ENCODE measurements at regions not wholly inside any gene's neighbourhood (a gene's known extent, or its start where the extent isn't known, plus 50 kb on each side); places are given as distances from the start of the nearest gene placed in this dataset.

DNA sequence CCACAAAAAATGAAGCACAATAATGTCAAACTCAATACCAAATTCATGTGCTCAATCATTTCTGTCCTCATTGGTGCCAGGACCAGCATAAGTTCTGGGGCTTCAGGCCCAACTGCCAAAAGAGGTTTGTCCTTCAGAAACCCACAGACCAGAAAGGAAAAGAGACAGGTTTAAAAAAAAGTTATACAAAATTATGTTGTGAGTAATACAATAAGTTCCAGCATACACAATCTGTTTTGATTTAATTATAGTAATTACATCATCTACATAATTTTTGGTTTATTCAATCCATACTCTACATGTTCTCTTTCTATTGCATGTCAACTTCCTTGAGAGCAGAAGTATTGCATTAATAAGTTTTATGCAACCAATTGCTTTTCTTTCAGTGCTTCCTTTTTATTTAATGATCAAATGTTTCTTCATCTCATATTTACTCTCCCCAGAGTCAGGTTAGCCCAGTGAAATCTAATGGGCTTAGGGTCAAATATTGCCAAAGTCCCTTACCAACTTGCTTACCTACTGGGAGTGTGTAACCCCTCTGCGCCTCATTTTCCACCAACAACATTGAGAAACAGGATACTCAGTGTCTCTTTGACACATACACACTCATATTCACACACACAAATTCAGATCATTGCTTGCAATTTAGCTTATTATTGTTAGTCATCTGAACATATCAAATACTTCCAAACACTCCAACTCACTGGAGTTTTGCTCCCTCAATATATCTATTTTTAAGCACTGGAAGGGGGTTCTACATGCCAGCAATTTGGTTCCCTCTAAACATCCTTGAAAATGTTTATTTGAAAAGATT is 424.4 kb upstream of the MARCKS start:
- WGBS, 2 experiments (ENCODE audit: insufficient coverage in 2 of 2), result 100% methylated on average over 1 of the region's 1 CpG
- Histone ChIP-seq H3K9me3 (ENCODE audit: control insufficient read depth, low read length) (no peaks in the 10 kb centered on the region), H3K27ac (ENCODE audit: low read depth, low read length, severe bottlenecking) (no peak overlapping the region), H3K36me3 (ENCODE audit: control insufficient read depth, insufficient read depth, low read length) (no peaks in the 10 kb centered on the region), H3K4me3 (ENCODE audit: extremely low read depth, insufficient read depth, low read length, poor library complexity, severe bottlenecking) (no peak overlapping the region), H3K4me1 (ENCODE audit: control insufficient read depth, insufficient read depth, low read length, poor library complexity, severe bottlenecking) (peaks cover 8% of the 10 kb centered on the region)

GRCh38 chr6:113433335-113433991 is 423.7 kb upstream of the MARCKS start:
- H3K9me3 ChIP-seq (ENCODE audit: control insufficient read depth, low read length), result no peaks in the 10 kb centered on the region
- 79% methylated on average over 3 of the region's 6 CpGs for WGBS, 2 experiments (ENCODE audit: insufficient coverage in 2 of 2)
- H3K4me3 ChIP-seq (ENCODE audit: extremely low read depth, insufficient read depth, low read length, poor library complexity, severe bottlenecking), result no peak overlapping the region
- no peaks in the 10 kb centered on the region for H3K36me3 ChIP-seq (ENCODE audit: control insufficient read depth, insufficient read depth, low read length)
- peaks cover 8% of the 10 kb centered on the region for H3K4me1 ChIP-seq (ENCODE audit: control insufficient read depth, insufficient read depth, low read length, poor library complexity, severe bottlenecking)
- H3K27ac ChIP-seq (ENCODE audit: low read depth, low read length, severe bottlenecking), result no peak overlapping the region

- Histone ChIP-seq H3K27ac (ENCODE audit: low read depth, low read length, severe bottlenecking) (no peak overlapping the region), H3K4me3 (ENCODE audit: extremely low read depth, insufficient read depth, low read length, poor library complexity, severe bottlenecking) (no peak overlapping the region), H3K9me3 (ENCODE audit: control insufficient read depth, low read length) (no peaks in the 10 kb centered on the region), H3K36me3 (ENCODE audit: control insufficient read depth, insufficient read depth, low read length) (no peaks in the 10 kb centered on the region), H3K4me1 (ENCODE audit: control insufficient read depth, insufficient read depth, low read length, poor library complexity, severe bottlenecking) (peaks cover 8% of the 10 kb centered on the region)
- 88 to 100% methylated on average over 1 of the region's 3 CpGs for WGBS, 2 experiments (ENCODE audit: insufficient coverage in 2 of 2)
These were observed 422.5 kb upstream of the MARCKS start for GRCh38 chr6:113434641-113435040.

DNA sequence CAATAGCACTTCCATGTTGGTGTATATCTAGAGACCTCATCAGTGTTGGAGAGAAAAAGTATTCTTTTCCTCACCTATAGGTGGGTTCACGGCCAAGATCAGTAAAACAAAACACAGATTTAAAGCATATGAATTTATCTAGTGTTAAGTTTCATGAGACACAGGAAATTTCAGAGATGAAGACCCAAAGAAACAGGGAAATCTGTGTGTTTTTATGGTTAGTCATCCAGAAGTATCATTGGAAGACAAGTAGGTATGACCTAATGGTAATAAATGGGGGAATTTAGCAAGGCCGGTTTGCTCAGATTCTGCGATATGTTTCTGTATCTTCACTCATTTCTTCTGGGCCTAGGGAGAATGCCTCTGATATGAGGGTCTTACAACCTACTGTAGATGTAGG is 419.6 kb upstream of the MARCKS start:
- no peaks in the 10 kb centered on the region for H3K9me3 ChIP-seq (ENCODE audit: control insufficient read depth, low read length)
- H3K36me3 ChIP-seq (ENCODE audit: control insufficient read depth, insufficient read depth, low read length), result no peaks in the 10 kb centered on the region
- 46 to 50% methylated on average over 2 of the region's 3 CpGs for WGBS, 2 experiments (ENCODE audit: insufficient coverage in 2 of 2)
- H3K27ac ChIP-seq (ENCODE audit: low read depth, low read length, severe bottlenecking), result no peak overlapping the region
- peaks cover 8% of the 10 kb centered on the region for H3K4me1 ChIP-seq (ENCODE audit: control insufficient read depth, insufficient read depth, low read length, poor library complexity, severe bottlenecking)
- no peak overlapping the region for H3K4me3 ChIP-seq (ENCODE audit: extremely low read depth, insufficient read depth, low read length, poor library complexity, severe bottlenecking)

DNA sequence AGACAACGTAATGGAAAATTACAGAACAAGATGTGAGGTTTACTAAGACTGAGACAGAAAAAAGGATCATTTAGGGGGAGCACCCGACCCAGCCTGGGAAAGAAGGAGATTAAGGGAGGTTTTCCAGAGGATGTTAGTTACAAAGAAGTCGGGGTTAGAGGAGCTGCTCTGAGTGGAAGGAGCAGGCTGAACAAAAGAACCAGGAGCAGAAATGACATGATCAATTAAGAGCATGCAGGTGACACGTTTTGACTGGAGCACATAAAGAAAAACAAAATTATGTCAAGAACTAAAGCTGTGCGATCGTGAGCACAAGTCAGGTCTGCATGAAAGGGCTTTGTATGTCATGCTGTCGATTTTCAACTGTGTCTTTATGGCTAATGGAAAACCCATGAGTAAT is 417.3 kb upstream of the MARCKS start:
- WGBS, 2 experiments (ENCODE audit: insufficient coverage in 2 of 2), result 86 to 90% methylated on average over 6 to 7 of the region's 7 CpGs
- no peak overlapping the region for H3K27ac ChIP-seq (ENCODE audit: low read depth, low read length, severe bottlenecking)

DNA sequence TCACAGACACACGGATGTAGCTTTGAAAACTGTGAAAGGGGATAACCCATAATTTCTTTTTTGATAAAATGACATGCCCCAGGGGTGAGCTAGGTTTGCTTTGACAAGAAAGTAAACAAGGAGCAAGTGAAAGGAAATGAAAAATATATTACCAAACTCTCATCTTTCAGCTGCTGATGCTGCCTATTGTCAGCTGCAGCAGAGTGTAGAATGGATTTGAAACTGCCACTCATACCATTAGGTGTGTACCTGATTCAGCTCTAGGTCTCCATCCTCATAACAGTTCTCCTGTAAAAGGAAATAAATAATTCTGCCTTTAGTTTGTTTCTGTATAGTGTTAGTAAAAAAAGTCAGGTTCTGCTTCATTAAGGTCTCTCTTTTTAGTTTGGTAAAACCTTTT is 415.1 kb upstream of the MARCKS start:
- no peak overlapping the region for H3K4me3 ChIP-seq (ENCODE audit: extremely low read depth, insufficient read depth, low read length, poor library complexity, severe bottlenecking)
- WGBS, 2 experiments (ENCODE audit: insufficient coverage in 2 of 2), result no CpG with 5 or more reads among the region's 1 CpG
- H3K9me3 ChIP-seq (ENCODE audit: control insufficient read depth, low read length), result no peaks in the 10 kb centered on the region
- no peaks in the 10 kb centered on the region for H3K36me3 ChIP-seq (ENCODE audit: control insufficient read depth, insufficient read depth, low read length)
- no peaks in the 10 kb centered on the region for H3K4me1 ChIP-seq (ENCODE audit: control insufficient read depth, insufficient read depth, low read length, poor library complexity, severe bottlenecking)
- no peak overlapping the region for H3K27ac ChIP-seq (ENCODE audit: low read depth, low read length, severe bottlenecking)

More for the DNA sequence above, 417.3 kb upstream of the MARCKS start:
- Histone ChIP-seq H3K36me3 (ENCODE audit: control insufficient read depth, insufficient read depth, low read length) (no peaks in the 10 kb centered on the region), H3K4me1 (ENCODE audit: control insufficient read depth, insufficient read depth, low read length, poor library complexity, severe bottlenecking) (no peaks in the 10 kb centered on the region), H3K4me3 (ENCODE audit: extremely low read depth, insufficient read depth, low read length, poor library complexity, severe bottlenecking) (no peak overlapping the region), H3K9me3 (ENCODE audit: control insufficient read depth, low read length) (no peaks in the 10 kb centered on the region)

- H3K4me3 ChIP-seq (ENCODE audit: extremely low read depth, insufficient read depth, low read length, poor library complexity, severe bottlenecking), result no peak overlapping the region
- H3K27ac ChIP-seq (ENCODE audit: low read depth, low read length, severe bottlenecking), result no peak overlapping the region
- no peaks in the 10 kb centered on the region for H3K36me3 ChIP-seq (ENCODE audit: control insufficient read depth, insufficient read depth, low read length)
- H3K4me1 ChIP-seq (ENCODE audit: control insufficient read depth, insufficient read depth, low read length, poor library complexity, severe bottlenecking), result peaks cover 12% of the 10 kb centered on the region
- no peaks in the 10 kb centered on the region for H3K9me3 ChIP-seq (ENCODE audit: control insufficient read depth, low read length)
- WGBS, 2 experiments (ENCODE audit: insufficient coverage in 2 of 2), result 100% methylated on average over 1 of the region's 3 CpGs; no CpG with 5 or more reads in 1 of the 2 experiments
These were observed 411.9 kb upstream of the MARCKS start for GRCh38 chr6:113445201-113445600.

DNA sequence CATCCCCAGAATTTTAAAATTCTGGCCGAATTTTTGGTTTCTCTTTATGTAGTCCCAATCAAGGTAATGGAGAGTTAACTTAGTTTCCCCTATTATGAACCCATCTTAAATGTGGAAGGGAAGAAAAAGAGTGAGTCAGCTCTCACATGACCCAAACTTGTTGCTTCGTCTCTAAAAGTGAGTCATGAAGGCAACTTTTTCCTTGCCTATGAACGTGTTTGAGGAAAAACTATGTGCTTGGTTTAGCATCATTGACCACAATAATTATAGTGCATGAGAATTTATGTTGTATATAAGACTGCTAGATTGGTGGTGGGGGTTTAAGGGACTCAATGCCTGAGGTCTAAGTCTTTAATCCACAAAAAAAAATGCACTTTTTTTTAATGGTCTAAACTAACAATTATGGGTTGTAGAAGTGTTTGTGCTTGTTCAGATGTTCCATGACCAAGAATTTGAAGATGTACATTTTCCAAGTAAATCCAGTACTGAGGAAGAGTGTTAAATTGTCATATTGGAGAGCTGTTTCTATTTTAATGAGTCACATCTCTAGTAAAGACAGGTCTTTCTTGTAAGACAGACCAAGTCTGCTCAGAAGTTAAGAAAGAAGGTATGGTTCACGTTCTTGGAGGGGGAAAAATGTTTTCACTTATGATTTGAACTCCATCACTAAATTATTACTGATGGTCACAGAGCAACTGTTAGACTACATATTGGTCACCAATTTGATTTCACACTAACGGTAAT is 409.9 kb upstream of the MARCKS start:
- no peak overlapping the region for H3K4me3 ChIP-seq (ENCODE audit: extremely low read depth, insufficient read depth, low read length, poor library complexity, severe bottlenecking)
- no peaks in the 10 kb centered on the region for H3K36me3 ChIP-seq (ENCODE audit: control insufficient read depth, insufficient read depth, low read length)
- peaks cover 12% of the 10 kb centered on the region for H3K4me1 ChIP-seq (ENCODE audit: control insufficient read depth, insufficient read depth, low read length, poor library complexity, severe bottlenecking)
- no peak overlapping the region for H3K27ac ChIP-seq (ENCODE audit: low read depth, low read length, severe bottlenecking)
- H3K9me3 ChIP-seq (ENCODE audit: control insufficient read depth, low read length), result no peaks in the 10 kb centered on the region
- 50 to 100% methylated on average over 1 to 2 of the region's 5 CpGs for WGBS, 2 experiments (ENCODE audit: insufficient coverage in 2 of 2)

GRCh38 chr6:113449051-113449450 is 408.1 kb upstream of the MARCKS start:
- Histone ChIP-seq H3K9me3 (ENCODE audit: control insufficient read depth, low read length) (no peaks in the 10 kb centered on the region), H3K4me3 (ENCODE audit: extremely low read depth, insufficient read depth, low read length, poor library complexity, severe bottlenecking) (no peak overlapping the region), H3K27ac (ENCODE audit: low read depth, low read length, severe bottlenecking) (no peak overlapping the region), H3K4me1 (ENCODE audit: control insufficient read depth, insufficient read depth, low read length, poor library complexity, severe bottlenecking) (peaks cover 12% of the 10 kb centered on the region), H3K36me3 (ENCODE audit: control insufficient read depth, insufficient read depth, low read length) (no peaks in the 10 kb centered on the region)

GRCh38 chr6:113450061-113450465 is 407.1 kb upstream of the MARCKS start:
- WGBS, 2 experiments (ENCODE audit: insufficient coverage in 2 of 2), result no CpG with 5 or more reads among the region's 1 CpG
- Histone ChIP-seq H3K4me1 (ENCODE audit: control insufficient read depth, insufficient read depth, low read length, poor library complexity, severe bottlenecking) (peaks cover 12% of the 10 kb centered on the region), H3K9me3 (ENCODE audit: control insufficient read depth, low read length) (no peaks in the 10 kb centered on the region), H3K36me3 (ENCODE audit: control insufficient read depth, insufficient read depth, low read length) (no peaks in the 10 kb centered on the region), H3K27ac (ENCODE audit: low read depth, low read length, severe bottlenecking) (no peak overlapping the region), H3K4me3 (ENCODE audit: extremely low read depth, insufficient read depth, low read length, poor library complexity, severe bottlenecking) (no peak overlapping the region)
